ENCODE measurements at regions not wholly inside any gene's neighbourhood (a gene's known extent, or its start where the extent isn't known, plus 50 kb on each side); places are given as distances from the start of the nearest gene placed in this dataset.
A peak's percentile ranks its signal among the peaks of the same experiment; 100 is the strongest.

DNA sequence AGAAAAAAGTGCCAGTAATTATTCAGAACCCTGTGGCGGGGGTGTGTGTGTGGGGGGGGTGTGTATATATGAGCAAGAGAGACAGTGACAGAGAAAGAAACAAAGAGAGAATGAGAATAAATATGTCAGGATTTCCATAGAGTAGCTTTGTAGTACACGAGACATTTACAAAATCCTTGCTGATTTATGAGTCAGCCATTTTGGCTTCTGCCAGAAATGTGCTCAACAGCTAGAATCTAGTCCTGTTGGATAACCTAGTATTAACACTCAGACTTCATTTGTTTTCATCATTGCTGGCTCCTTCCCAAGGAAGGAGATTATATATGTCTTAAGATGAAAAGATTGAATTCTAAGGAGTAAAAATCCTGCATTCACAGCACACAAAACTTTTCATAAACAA lies 140.5 kb upstream of the HNRNPA3 start:
- DNase-seq = peak; percentile 51

DNA sequence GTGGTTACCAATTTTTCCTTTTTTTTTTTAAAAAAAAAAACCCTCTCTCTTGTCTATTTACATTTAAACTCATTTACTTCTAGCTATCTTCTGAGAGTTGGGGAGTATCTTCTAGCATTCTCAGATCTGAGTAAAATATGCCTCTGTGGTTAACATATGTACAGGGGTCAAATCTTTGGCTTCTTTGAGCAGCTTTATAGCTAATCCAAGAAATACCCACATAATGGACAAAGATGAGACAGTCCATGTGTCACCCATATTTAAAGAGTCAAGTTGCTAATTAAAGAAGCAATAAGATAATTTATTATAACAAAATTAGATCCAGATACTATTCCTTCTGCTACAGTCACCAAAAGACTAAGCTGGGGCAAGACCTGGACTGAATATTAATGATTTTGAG lies 139.0 kb upstream of the HNRNPA3 start:
- DNase-seq = no peak

GRCh38 chr2:177074099-177074710 lies 138.4 kb upstream of the HNRNPA3 start:
- no peak for DNase-seq

DNA sequence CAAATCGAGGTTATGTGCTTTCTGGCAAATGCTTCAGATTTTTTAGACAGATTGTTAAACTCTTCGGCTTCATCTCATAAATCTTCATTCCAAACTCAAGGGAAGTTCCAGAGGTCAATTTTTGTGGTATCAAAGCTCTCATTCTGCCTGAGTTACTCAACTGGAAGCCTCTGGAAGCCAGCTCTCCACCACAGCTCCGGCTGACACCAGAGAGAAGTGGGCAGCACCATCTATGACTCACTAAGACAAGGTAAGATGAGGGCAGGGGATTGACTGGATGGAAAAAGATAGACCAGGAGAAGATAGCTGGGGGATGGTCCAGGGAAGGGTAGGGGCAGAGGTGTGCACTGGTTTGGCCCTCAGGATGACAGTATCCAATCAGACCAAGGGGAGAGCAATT lies 137.3 kb upstream of the HNRNPA3 start:
- no peak for DNase-seq

DNA sequence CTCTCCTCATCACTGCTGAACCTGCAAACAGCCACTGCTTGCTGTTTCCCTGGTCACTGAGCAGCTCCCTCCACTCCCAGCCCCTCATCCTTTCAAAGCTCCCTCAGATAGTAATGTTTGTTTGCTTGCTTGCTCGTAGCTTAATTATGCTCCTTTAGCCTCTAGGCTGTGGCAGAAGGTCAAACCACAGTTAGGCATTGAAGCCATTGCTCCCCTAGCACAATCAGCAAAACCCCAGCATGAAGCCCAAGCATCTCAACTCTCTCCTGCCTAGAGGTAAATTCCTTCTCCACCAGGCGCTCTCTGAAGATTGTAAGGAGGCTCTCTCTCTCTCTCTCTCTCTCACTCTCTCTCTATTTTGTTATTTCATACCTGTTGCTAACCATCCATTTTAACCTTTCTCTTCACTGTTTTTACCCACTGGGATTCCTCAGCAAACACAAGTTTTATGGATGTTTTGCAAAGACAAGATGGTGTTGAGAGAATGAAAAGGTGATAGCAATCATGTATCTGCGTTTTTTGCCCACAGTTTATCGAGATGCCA lies 135.9 kb upstream of the HNRNPA3 start:
- DNase-seq = no peak

GRCh38 chr2:177077778-177078177 lies 134.8 kb upstream of the HNRNPA3 start:
- DNase-seq = no peak

DNA sequence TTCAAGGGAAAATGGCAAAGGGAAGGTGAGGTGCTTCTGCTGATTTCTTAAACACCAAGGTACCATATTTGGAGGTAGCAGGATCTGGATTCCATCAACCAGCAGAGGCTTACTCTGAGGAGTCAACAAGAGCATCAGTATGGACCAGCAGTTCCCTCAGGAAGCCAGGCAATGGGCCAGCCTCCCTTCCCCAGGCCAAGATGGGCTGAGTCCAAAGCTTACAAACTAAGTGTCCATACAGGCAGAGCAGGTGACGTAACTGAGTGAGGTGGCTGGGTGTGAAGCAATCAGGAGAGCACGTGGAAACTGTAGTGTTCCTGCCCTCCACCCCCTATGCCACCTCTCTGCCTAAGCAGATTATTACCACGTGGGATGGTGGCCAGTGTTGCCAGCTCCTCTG lies 134.2 kb upstream of the HNRNPA3 start:
- DNase-seq = peak; percentile 48

- no peak for DNase-seq
These were observed 133.7 kb upstream of the HNRNPA3 start for GRCh38 chr2:177078855-177079254.

DNA sequence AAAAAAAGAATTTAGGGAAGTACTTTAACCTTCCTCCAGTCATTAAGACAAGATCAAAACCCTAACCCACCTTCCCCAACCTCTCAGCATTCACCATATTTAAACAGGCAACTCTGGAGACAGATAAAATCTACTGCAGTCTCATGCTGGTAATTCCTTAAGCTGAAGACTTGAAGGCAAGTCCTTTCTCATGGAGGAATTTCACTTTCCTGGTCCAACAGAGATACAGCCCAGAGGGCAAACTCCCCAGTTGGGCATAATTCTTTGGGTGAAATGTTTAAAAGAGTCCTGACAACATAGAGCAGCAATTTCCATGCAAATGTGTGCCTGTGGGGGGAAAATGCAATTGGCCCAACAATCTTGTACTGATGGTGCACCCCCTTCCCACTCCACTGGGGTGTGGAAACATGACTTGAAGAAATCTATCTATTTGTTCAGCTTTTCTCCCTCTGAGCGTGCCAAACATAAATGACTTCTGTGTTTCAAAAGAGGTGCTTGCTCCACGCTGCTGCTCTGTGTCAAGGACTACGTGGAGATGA lies 131.8 kb upstream of the HNRNPA3 start:
- no peak for DNase-seq

DNA sequence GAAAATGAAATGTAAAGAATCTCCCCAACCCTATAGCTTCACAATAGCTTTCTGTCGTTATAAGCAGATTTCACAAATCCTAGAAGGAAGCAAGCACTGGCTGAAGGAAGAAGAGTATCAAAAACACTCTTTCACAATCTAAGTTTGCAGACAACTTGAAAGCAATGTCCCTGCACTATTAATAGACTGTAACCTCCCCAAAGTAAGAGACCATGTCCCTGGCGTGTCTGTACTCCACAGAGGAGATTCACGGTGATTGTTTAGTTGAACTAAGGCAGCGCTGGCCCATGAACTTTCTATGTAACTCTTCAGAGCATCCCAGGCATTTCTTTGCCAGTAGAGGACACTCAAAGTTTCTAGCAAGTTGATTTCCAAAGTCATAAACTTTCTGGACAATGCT lies 128.0 kb upstream of the HNRNPA3 start:
- no peak for DNase-seq

GRCh38 chr2:177088529-177088928 lies 124.1 kb upstream of the HNRNPA3 start:
- DNase-seq = no peak

GRCh38 chr2:177090967-177091366 lies 121.6 kb upstream of the HNRNPA3 start:
- no peak for DNase-seq

DNA sequence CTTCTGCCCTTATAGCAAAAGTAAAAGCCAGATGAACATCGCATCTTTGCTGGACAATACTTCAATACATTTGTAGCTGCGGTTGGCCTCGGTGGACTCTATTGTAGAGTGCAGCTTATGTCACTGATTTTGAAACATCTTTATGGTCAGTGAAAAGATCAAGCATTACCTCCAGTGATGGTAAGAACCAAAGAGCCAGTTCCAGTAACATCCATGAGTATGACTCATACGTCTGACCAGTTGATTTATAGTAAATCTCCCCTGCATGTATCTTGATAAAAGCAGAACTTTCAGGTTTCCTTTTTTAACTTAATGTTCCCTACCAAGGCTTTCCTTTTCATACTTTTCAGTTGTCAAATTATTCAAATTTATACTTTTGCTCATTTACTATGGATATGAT lies 119.2 kb upstream of the HNRNPA3 start:
- DNase-seq = no peak

- DNase-seq = no peak
These were observed 114.5 kb upstream of the HNRNPA3 start for GRCh38 chr2:177098001-177098613.

DNA sequence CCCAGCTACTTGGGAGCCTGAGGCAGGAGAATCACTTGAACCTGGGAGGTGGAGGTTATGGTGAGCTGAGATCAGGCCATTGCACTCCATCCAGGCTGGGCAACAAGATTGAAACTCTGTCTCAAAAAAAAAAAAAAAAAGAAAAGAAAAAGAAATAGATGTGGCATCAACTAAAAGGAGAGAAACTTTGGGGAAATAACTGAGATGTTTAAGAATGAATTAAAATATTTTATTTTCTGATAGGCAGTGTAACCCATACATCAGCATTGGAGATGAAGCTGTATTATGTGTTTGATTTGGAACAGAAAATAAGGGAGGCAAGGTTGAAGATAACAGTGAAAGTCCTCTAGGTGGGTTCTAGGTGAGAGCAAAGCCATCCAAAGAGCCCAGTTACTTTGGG lies 110.7 kb upstream of the HNRNPA3 start:
- DNase-seq = no peak

- no peak for DNase-seq
These were observed 106.4 kb upstream of the HNRNPA3 start for GRCh38 chr2:177106212-177106611.

DNA sequence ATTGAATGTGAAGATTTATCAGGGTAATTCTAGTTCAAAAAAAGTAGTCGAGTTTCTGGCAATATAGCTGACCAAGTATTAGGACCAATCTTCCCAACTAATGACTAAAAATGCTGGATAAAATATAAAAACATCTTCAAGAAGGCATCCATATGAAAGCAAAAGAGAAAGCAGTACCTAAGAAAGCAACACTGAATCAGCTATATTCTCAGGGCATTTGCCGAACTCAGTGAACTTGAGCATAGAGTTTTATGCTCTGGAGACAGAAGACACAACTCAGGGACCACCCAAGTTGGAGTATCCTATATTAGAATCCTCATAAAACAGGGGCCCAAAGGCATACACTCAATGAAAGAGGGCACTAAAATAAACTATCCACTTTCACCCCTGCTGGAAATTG lies 103.7 kb upstream of the HNRNPA3 start:
- no peak for DNase-seq

DNA sequence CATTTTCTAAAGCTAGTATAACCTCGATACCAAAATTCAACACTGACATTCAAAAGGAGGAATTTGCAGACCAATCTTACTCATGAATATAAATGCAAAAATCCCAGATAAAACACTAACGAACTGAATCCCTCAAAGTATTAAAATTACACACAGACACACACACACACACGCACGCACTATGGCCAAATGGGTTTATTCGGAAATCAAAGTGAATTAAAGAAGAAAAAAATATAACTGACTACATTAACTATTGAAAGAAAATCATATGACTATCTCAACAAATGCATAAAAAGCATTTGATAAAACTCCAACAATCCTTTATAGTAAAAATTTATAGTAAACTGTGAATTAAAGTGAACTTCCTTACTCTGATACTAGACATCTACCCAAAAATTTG lies 97.9 kb upstream of the HNRNPA3 start:
- DNase-seq = no peak

GRCh38 chr2:177117755-177118154 lies 94.8 kb upstream of the HNRNPA3 start:
- no peak for DNase-seq

DNA sequence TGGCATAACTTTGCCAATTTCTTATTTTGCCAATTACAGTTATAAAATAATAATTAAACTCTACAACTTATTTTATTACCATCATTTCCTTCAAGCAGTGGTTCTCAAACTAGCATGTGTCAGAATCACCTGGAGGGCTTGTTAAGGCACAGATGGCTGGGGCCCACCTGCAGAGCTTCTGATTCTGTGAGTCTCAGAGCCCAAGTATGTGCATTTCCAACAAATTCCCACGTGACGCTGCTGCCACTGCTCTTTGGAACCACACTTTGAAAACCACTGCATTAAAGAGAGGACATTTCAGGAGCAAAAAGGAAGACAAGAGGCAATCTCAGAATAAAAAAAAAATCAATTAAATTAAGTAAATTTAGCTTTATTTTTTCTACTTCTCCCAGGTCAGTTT lies 94.0 kb upstream of the HNRNPA3 start:
- no peak for DNase-seq

GRCh38 chr2:177119099-177119498 lies 93.5 kb upstream of the HNRNPA3 start:
- no peak for DNase-seq

DNA sequence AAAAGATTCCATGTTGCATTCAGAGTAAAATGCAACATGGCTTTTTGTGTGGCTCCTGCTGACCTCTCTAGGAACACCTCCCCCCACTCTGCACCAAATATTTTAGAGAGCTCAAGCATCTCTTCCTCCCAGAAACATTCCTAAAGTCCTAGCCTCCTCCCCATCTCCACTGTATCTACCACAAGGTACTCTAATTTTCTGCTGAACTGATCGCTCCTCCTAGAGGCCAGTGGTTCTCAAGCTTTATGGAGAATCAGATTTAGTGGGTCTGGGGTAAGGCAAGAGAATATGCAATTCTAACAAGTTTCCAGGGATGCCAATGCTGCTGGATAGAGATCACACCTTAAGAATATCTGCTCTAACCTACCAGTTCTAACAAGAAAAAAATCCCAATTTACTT lies 89.5 kb upstream of the HNRNPA3 start:
- DNase-seq = no peak

- DNase-seq = no peak
These were observed 88.2 kb upstream of the HNRNPA3 start for GRCh38 chr2:177124371-177124770.

DNA sequence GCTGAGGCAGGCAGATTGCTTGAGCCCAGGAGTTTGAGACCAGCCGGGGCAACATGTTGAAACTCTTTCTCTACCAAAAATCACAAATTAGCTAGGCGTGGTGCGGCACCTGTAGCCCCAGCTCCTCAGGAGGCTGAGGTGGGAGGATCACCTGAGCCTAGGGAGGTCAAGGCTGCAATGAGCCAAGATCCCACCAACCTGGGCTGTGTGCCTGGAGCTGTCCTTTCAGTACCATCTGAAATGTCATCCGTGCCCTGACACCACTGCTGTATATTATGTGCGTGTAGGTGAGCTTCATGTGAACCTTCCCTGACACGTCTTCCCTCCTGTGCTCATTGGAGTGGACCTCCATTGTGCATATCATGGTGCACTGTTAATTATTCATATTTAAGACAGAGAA lies 84.8 kb upstream of the HNRNPA3 start:
- DNase-seq = no peak
